Astrocyte of the spinal cord (primary cell): ENCODE measurements at regions not wholly inside any gene's neighbourhood (a gene's known extent, or its start where the extent isn't known, plus 50 kb on each side); places are given as distances from the start of the nearest gene placed in this dataset.

Experiments
- DNase-seq: peaks from one replicate; pipeline ENCODE4 v3.0.0; 2011; ENCODE audit warnings: low read depth, low spot score
- H3K4me3 ChIP-seq: 2 replicates; pipeline ENCODE4 v1.5.1; 2011; ENCODE audit warnings: low read depth, mild to moderate bottlenecking, low read length, moderate library complexity
- in situ Hi-C: cut with HindIII; loops from 2 replicates; pipeline ENCODE4 v1.10.0; 2017; ENCODE audit warnings: low sequenced_read_pairs
- TF ChIP-seq, protein P1 (sequence below): IDR thresholded peaks from 2 replicates; pipeline ENCODE4 v1.5.1; 2012; ENCODE audit warnings: low read depth, mild to moderate bottlenecking, low read length, inconsistent platforms

DNA sequence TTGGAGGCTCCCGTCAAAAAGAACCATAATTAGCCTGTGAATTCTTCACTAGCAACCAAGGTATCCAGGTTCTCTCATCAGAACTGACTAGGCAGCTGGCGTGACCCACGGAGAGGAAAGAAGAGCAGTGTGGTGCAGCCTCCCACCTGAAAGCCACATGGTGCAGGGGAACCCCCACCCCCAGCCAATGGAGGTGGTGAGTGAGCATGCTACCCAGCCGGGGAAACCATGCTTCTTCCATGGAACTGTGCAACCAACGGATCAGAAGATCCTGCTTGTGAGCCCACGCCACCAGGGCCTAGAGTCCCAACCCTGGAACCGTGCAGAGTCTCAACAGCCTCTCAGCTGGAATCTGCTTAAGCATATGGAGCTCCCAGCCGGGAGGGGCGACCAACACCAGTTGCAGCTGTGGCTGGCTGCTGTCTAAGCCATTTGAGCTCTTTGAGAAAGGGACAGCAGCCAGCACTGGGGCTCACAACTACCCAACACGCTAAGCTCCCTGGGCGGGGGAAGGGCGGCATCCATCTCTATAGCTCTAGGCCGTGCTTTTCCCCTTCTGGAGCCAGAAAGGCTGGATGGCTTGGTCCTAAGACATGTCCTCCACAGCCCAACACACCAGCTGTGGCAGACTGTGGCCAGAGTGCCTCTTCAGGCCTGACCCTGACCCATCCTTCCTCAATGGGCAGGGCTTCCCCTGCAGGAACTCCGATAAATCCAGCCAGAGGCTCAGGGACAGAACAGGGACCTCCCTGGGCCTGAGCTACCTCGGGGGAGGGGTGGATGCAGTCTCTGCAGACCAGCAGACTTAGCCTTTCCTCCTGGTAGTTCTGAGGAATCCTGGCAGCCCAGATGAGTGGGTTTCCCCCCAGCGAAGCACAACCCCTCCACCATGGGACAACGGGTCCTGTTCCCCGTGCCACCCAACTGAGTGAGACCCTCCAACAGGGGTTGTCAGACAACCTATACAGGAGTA, 151.4 kb upstream of the NXPH2 start:
- TF ChIP-seq, protein P1, sequence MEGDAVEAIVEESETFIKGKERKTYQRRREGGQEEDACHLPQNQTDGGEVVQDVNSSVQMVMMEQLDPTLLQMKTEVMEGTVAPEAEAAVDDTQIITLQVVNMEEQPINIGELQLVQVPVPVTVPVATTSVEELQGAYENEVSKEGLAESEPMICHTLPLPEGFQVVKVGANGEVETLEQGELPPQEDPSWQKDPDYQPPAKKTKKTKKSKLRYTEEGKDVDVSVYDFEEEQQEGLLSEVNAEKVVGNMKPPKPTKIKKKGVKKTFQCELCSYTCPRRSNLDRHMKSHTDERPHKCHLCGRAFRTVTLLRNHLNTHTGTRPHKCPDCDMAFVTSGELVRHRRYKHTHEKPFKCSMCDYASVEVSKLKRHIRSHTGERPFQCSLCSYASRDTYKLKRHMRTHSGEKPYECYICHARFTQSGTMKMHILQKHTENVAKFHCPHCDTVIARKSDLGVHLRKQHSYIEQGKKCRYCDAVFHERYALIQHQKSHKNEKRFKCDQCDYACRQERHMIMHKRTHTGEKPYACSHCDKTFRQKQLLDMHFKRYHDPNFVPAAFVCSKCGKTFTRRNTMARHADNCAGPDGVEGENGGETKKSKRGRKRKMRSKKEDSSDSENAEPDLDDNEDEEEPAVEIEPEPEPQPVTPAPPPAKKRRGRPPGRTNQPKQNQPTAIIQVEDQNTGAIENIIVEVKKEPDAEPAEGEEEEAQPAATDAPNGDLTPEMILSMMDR, result no peak
- no peak overlapping the region for H3K4me3 ChIP-seq
- in situ Hi-C loops, result no loop called here
- DNase-seq, result no peak

DNA sequence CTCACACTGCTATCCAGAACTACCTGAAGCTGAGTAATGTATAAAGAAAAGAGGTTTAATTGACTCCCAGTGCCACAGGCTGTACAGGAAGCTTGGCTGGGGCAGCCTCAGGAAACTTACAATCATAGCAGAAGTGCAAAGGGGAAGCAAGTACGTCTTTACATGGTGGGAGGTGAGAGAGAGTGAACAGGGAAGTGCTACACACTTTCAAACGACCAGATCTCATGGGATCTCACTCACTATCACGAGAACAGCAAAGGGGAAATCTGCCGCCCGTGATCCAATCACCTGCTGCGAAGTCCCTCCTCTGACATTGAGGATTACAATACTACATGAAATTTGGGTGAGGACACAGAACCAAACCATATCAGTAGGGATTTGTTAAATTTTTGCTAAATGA, 150.4 kb upstream of the NXPH2 start:
- TF ChIP-seq, protein P1, result no peak
- in situ Hi-C loops, result no loop called here
- no peak overlapping the region for H3K4me3 ChIP-seq
- DNase-seq, result no peak

DNA sequence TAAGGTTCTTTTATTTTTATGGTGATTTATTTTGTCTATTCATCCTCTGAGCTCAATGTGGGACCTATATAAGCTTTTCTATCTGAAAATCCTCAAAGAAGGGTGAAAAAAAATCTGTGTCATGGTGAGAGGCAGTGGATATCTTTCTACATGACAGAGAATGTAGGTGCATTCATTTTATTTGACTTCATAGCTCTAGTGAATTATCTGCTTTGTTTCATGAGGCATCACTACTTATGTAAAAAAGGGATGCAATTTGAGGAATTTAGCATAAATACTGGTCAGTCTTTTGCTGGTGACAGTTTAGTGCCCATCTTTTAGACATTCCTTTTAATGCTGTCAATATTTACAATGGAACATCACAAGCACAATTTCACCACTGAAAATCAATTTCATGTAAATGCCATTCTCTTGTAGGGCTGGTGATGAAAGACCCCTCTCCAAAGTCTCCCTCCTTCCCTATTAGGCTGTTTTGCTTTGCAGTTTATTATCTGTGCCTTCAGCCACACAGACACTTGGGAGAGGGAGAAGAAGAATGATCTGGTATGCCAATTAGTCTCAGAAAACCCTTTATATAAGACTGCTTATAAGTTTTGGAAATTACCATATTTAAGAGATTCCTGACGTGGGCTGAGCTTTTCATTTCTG, 148.3 kb upstream of the NXPH2 start:
- in situ Hi-C loops, result no loop called here
- TF ChIP-seq, protein P1, result no peak
- H3K4me3 ChIP-seq, result no peak overlapping the region
- DNase-seq, result no peak

DNA sequence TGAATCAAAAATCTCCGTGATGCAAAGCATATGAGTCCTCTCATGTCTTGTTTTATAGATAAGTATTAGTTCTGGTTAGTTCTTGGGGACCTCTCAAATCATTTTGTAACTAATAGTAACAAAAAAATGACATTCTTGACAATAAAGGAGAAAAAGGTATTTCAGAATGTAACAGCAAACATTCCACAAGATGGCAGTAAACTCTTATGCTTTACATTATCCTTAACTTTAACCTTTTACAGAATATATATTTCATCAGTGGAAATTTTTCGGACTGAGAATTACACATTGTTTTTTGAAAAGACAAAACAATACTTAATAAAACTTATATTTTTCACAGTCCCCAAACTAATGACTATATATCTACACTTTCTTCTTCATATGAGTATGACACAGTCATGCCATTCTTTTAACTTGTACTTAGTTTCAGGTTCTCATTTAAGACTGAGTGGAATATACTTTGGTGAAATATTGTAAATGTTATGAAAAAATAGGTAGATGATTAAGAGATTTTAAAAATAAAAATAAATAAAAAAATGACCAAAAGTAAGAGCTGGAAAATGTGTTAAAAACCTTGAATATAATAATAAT, 142.9 kb upstream of the NXPH2 start:
- peak; percentile 54 for DNase-seq
- TF ChIP-seq, protein P1, result peak; percentile 48
- in situ Hi-C loops, result no loop called here
- no peak overlapping the region for H3K4me3 ChIP-seq

DNA sequence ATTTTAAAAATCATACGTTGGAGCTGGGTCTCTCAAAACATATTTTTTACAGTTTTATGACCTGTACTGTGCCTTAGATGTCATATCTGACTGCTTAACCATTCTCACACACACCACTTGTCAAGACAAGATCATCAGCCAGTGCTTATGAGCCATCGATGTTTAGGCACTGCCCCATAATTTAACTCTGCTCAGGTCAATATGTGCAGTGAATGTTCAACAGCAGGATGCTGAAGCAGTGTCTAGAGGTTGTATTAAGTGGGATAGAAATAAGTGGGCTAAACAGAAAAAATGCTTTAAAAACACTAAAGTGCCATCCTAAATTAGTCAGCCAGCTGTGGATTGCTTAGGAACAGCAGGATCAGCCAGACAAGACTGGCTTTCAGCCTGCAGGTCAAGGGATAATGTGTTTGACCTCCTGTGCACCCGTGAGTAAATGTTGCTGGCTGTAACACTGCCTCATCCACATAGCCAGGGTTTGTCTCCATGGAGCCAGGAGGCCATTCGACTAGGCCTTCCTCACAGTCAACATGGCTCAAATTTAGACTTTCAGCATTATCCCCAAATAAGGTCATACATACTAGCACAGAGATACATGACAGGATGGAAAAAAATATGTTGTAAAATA, 139.0 kb upstream of the NXPH2 start:
- DNase-seq, result no peak
- in situ Hi-C loops, result no loop called here
- no peak overlapping the region for H3K4me3 ChIP-seq
- TF ChIP-seq, protein P1, result no peak

DNA sequence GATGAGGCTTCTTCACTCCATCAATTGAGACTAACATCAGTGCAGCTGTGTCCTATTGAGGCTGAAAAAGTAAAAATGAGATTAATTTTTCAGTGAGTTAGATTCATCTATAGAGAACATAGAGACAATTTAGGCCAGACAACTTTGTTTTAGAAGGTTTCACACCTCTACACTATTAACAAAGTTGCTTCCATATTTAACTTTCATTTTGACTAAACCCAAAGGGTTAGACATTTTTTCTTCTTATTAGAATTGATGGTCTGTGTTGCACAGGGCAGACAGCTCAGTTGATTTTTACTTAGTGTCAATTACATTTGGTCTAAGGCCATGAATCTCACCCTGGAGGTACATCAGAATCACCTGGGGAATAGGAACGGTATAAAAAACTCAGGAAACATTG, 130.2 kb upstream of the NXPH2 start:
- DNase-seq, result no peak
- in situ Hi-C loops, result no loop called here
- no peak overlapping the region for H3K4me3 ChIP-seq
- TF ChIP-seq, protein P1, result no peak
